Endodermal cell (in vitro differentiated cells): ENCODE measurements at regions not wholly inside any gene's neighbourhood (a gene's known extent, or its start where the extent isn't known, plus 50 kb on each side); places are given as distances from the start of the nearest gene placed in this dataset.

Experiments used
- DNase-seq: peaks from one replicate; pipeline ENCODE4 v3.0.0-alpha.2; 2017
- H3K27ac ChIP-seq: 2 replicates; pipeline ENCODE4 v1.5.1; 2013; ENCODE audit warnings: mild to moderate bottlenecking, low read depth, low read length, moderate library complexity
- H3K27me3 ChIP-seq: 2 replicates; pipeline ENCODE4 v1.6.1; 2013; ENCODE audit warnings: mild to moderate bottlenecking, low read length, moderate library complexity; ENCODE audit not compliant: insufficient read depth, control insufficient read depth, poor library complexity, severe bottlenecking
- H3K36me3 ChIP-seq: 2 replicates; pipeline ENCODE4 v1.7.0; 2013; ENCODE audit warnings: mild to moderate bottlenecking, low read length, moderate library complexity; ENCODE audit not compliant: control insufficient read depth, insufficient read depth
- H3K4me1 ChIP-seq: one replicate; pipeline ENCODE4 v1.7.0; 2013; ENCODE audit warnings: low read length; ENCODE audit not compliant: control insufficient read depth, insufficient read depth
- H3K4me3 ChIP-seq: 2 replicates; pipeline ENCODE4 v1.5.1; 2013; ENCODE audit warnings: mild to moderate bottlenecking, low read length, moderate library complexity
- H3K9ac ChIP-seq: 2 replicates; pipeline ENCODE4 v1.6.1; 2013; ENCODE audit warnings: mild to moderate bottlenecking, low read length, moderate library complexity; ENCODE audit not compliant: poor library complexity, severe bottlenecking; ENCODE audit errors: extremely low read depth
- H3K9me3 ChIP-seq: 2 replicates; pipeline ENCODE4 v1.6.1; 2013; ENCODE audit warnings: mild to moderate bottlenecking, low read length, moderate library complexity; ENCODE audit not compliant: control insufficient read depth
- H3K27ac Mint-ChIP-seq: 2 replicates; pipeline ENCODE4 v1.8.0; 2020; ENCODE audit warnings: mixed read lengths
- H3K27me3 Mint-ChIP-seq: 2 replicates; pipeline ENCODE4 v1.8.0; 2021; ENCODE audit warnings: mild to moderate bottlenecking, mixed read lengths; ENCODE audit not compliant: insufficient read depth
- H3K36me3 Mint-ChIP-seq: 2 replicates; pipeline ENCODE4 v1.8.0; 2020; ENCODE audit warnings: low read depth, mixed read lengths
- H3K4me1 Mint-ChIP-seq: 2 replicates; pipeline ENCODE4 v1.8.0; 2020; ENCODE audit warnings: mixed read lengths
- H3K4me3 Mint-ChIP-seq: 2 replicates; pipeline ENCODE4 v1.8.0; 2020; ENCODE audit warnings: mild to moderate bottlenecking, moderate library complexity, mixed read lengths
- H3K9me3 Mint-ChIP-seq: 2 replicates; pipeline ENCODE4 v1.8.0; 2020; ENCODE audit warnings: mild to moderate bottlenecking, mixed read lengths
- WGBS, 2 experiments: methylation state at CpG; one replicate each; pipeline versions ENCODE4 v1.1.5 to v1.1.7; 2013; ENCODE audit warnings: missing lambda C conversion rate in 2 of 2, mixed read lengths in 1 of 2; ENCODE audit not compliant: insufficient coverage in 1 of 2, insufficient read length in 1 of 2; 5-methylcytosine and 5-hydroxymethylcytosine counted together
- TF ChIP-seq, protein P1 (sequence below): fragments of 200-600 bp; sonication (generic); conservative IDR thresholded peaks from 2 replicates; pipeline ENCODE4 v1.5.0; 2021; ENCODE audit warnings: antibody characterized with exemption, mild to moderate bottlenecking

- H3K4me1 ChIP-seq = no peaks in the 10 kb centered on the region
- Mint-ChIP-seq H3K4me1 (no peaks in the 10 kb centered on the region), H3K27ac (no peak overlapping the region), H3K9me3 (no peaks in the 10 kb centered on the region), H3K27me3 (no peaks in the 10 kb centered on the region), H3K4me3 (no peak overlapping the region), H3K36me3 (no peaks in the 10 kb centered on the region)
- H3K27me3 ChIP-seq = no peaks in the 10 kb centered on the region
- no peaks in the 10 kb centered on the region for H3K9me3 ChIP-seq
- no peak overlapping the region for H3K4me3 ChIP-seq
- H3K9ac ChIP-seq = no peak overlapping the region
- 95 to 100% methylated on average over 3 to 5 of the region's 5 CpGs for WGBS, 2 experiments
- no peak overlapping the region for H3K27ac ChIP-seq
- H3K36me3 ChIP-seq = no peaks in the 10 kb centered on the region
- no peak for DNase-seq
- TF ChIP-seq, protein P1, sequence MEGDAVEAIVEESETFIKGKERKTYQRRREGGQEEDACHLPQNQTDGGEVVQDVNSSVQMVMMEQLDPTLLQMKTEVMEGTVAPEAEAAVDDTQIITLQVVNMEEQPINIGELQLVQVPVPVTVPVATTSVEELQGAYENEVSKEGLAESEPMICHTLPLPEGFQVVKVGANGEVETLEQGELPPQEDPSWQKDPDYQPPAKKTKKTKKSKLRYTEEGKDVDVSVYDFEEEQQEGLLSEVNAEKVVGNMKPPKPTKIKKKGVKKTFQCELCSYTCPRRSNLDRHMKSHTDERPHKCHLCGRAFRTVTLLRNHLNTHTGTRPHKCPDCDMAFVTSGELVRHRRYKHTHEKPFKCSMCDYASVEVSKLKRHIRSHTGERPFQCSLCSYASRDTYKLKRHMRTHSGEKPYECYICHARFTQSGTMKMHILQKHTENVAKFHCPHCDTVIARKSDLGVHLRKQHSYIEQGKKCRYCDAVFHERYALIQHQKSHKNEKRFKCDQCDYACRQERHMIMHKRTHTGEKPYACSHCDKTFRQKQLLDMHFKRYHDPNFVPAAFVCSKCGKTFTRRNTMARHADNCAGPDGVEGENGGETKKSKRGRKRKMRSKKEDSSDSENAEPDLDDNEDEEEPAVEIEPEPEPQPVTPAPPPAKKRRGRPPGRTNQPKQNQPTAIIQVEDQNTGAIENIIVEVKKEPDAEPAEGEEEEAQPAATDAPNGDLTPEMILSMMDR = no peak
Measured at GRCh38 chr21:16085421-16085820, 355.6 kb downstream of the USP25 start.

GRCh38 chr21:16086121-16086520, 356.3 kb downstream of the USP25 start:
- no peaks in the 10 kb centered on the region for H3K36me3 Mint-ChIP-seq
- no peaks in the 10 kb centered on the region for H3K9me3 ChIP-seq
- no peak overlapping the region for H3K27ac Mint-ChIP-seq
- H3K9me3 Mint-ChIP-seq = no peaks in the 10 kb centered on the region
- DNase-seq = no peak
- H3K9ac ChIP-seq = no peak overlapping the region
- H3K36me3 ChIP-seq = no peaks in the 10 kb centered on the region
- TF ChIP-seq, protein P1 = no peak
- no peak overlapping the region for H3K27ac ChIP-seq
- no peak overlapping the region for H3K4me3 ChIP-seq
- no peaks in the 10 kb centered on the region for H3K27me3 ChIP-seq
- H3K4me1 Mint-ChIP-seq = no peaks in the 10 kb centered on the region
- 93% methylated on average over 3 of the region's 4 CpGs; no CpG with 5 or more reads in 1 of the 2 experiments for WGBS, 2 experiments
- H3K27me3 Mint-ChIP-seq = no peaks in the 10 kb centered on the region
- no peak overlapping the region for H3K4me3 Mint-ChIP-seq
- H3K4me1 ChIP-seq = no peaks in the 10 kb centered on the region

GRCh38 chr21:16086936-16087335, 357.2 kb downstream of the USP25 start:
- Histone ChIP-seq H3K27me3 (no peaks in the 10 kb centered on the region), H3K4me1 (no peaks in the 10 kb centered on the region), H3K9me3 (no peaks in the 10 kb centered on the region), H3K9ac (no peak overlapping the region), H3K27ac (no peak overlapping the region), H3K36me3 (no peaks in the 10 kb centered on the region), H3K4me3 (no peak overlapping the region)
- DNase-seq = no peak
- Mint-ChIP-seq H3K9me3 (no peaks in the 10 kb centered on the region), H3K27ac (no peak overlapping the region), H3K36me3 (no peaks in the 10 kb centered on the region), H3K4me1 (no peaks in the 10 kb centered on the region), H3K4me3 (no peak overlapping the region), H3K27me3 (no peaks in the 10 kb centered on the region)
- TF ChIP-seq, protein P1 = no peak
- 82 to 89% methylated on average over 1 to 2 of the region's 2 CpGs for WGBS, 2 experiments
